ENCODE measurements at regions not wholly inside any gene's neighbourhood (a gene's known extent, or its start where the extent isn't known, plus 50 kb on each side); places are given as distances from the start of the nearest gene placed in this dataset.

GRCh38 chr5:34500236-34500847, 155.8 kb upstream of the RAI14 start (continued):
- TF ChIP-seq JUN (IDR thresholded peaks at IDR 0.05; ENCODE audit: borderline replicate concordance, low read depth, low read length) = 0 out of 2 replicates have a peak, but pooled peaks have one; percentile 6
- no peak for TF ChIP-seq JUN (CRISPR knock-in tag; IDR thresholded peaks at IDR 0.05; ENCODE audit: borderline replicate concordance)
- TF ChIP-seq NFE2 (IDR thresholded peaks at IDR 0.05; ENCODE audit: low read depth) = peak; percentile 33; the same call in 1 of the 2 replicates
- no peak for TF ChIP-seq FOXA1 (IDR thresholded peaks at IDR 0.05; ENCODE audit: borderline replicate concordance)
- peak; percentile 72 for TF ChIP-seq MAFG (tag; conservative IDR thresholded peaks at IDR 0.05)
- TF ChIP-seq ZNF551 (CRISPR knock-in tag; IDR thresholded peaks at IDR 0.05) = no peak
- TF ChIP-seq TAF9B (IDR thresholded peaks at IDR 0.05; ENCODE audit: partially characterized antibody) = no peak
- TF ChIP-seq ATF7 (IDR thresholded peaks at IDR 0.05) = peak; percentile 91
- TF ChIP-seq CEBPG (CRISPR knock-in tag; IDR thresholded peaks at IDR 0.05) = no peak
- TF ChIP-seq CEBPG (tag; conservative IDR thresholded peaks at IDR 0.05 in 1 of 2, IDR thresholded peaks at IDR 0.05 in 1 of 2) = peak; percentile 11 to 43; a peak in 2 of 4 replicates
- TF ChIP-seq TEAD2 (tag; IDR thresholded peaks at IDR 0.05) = no peak
- peak; percentile 51 for TF ChIP-seq CEBPB (tag; IDR thresholded peaks at IDR 0.05)
- TF ChIP-seq CBX3 (IDR thresholded peaks at IDR 0.05; ENCODE audit: borderline replicate concordance in 1 of 2, low read length in 2 of 2) = no peak
- TF ChIP-seq IRF2 (CRISPR knock-in tag; IDR thresholded peaks at IDR 0.05) = no peak
- TF ChIP-seq C11orf30 (IDR thresholded peaks at IDR 0.05; ENCODE audit: low read depth) = peak; percentile 60; the same call in 1 of the 2 replicates
- no peak for TF ChIP-seq ESRRA (IDR thresholded peaks at IDR 0.05; ENCODE audit: borderline replicate concordance, low read depth)
- peak; percentile 27 for TF ChIP-seq ZFP36 (IDR thresholded peaks at IDR 0.05; ENCODE audit: low read depth, low read length, partially characterized antibody)
- TF ChIP-seq RBM39 (optimal IDR thresholded peaks at IDR 0.05; ENCODE audit: low read depth, low read length) = no peak
- TF ChIP-seq CSDE1 (IDR thresholded peaks at IDR 0.05) = no peak
- TF ChIP-seq PCBP1 (IDR thresholded peaks at IDR 0.05; ENCODE audit: low read depth, low read length, poor library complexity, severe bottlenecking) = no peak
- TF ChIP-seq ZNF512 (tag; IDR thresholded peaks at IDR 0.05) = no peak
- TF ChIP-seq ATF3 (IDR thresholded peaks at IDR 0.05) = peak; percentile 74
- TF ChIP-seq ATF3 (CRISPR knock-in tag; conservative IDR thresholded peaks at IDR 0.05) = no peak

All from K562 (cell line).